ENCODE measurements at regions not wholly inside any gene's neighbourhood (a gene's known extent, or its start where the extent isn't known, plus 50 kb on each side); places are given as distances from the start of the nearest gene placed in this dataset.
A peak's percentile ranks its signal among the peaks of the same experiment; 100 is the strongest.

DNA sequence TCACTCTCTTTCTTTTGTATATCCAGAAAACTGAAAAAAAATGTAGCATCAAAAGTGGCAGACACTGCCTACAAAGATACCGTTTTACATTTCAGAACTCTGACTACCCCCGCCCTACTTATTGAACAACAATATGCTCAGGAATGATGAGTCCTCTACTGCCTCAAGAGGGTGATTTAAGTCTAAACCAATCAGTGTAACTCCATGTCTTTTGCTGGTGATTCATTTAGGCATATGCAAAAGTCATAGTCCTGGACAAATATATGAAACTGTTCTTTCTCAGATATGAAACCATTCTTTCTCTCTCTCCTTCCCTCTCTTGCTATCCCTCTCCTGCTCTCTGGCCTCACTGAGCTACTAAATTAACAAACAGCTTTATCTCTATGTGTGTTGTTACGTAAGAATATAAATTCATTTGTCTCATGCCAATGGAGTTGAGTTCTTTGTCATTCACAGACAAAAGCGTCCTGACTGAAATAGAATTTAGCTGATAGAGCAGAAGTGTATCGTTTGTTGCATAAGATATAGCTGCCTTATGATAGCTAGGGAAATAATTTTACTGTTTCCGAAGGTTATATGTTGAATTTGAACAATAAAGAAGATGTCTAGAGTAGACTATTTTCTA, 133.7 kb upstream of the OSTN start:
- no peak overlapping the region for H3K9ac ChIP-seq (ENCODE audit: low read depth in 1 of 2, low read length in 2 of 2)

DNA sequence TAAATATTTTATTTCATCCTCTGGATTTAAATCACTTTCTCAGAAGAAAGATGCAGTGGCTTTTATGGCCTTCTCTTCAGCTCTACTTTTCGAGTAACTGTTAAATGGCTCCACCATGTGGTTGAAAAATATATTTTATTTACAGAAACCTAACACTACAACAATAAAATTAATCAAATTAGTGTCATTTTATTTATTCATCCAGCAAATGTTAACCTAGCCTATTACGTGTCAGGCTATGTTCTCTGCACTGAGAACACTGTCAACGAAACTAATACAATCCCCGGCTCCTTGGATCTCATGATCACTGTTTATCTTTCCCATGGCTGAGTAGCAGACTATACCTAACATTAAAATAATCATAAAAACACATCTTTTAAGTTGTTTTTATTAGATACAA, 148.0 kb upstream of the OSTN start:
- Histone ChIP-seq H3K9me3 (ENCODE audit: control insufficient read depth in 4 of 4, low read length in 3 of 4) (peaks cover 0 to 3% (median 0%) of the 10 kb centered on the region in 4 donors), H3K27me3 (ENCODE audit: control insufficient read depth in 4 of 4, insufficient read depth in 4 of 4, low read length in 3 of 4) (no peaks in the 10 kb centered on the region), H3K4me1 (ENCODE audit: control insufficient read depth in 4 of 4, insufficient read depth in 4 of 4, low read length in 3 of 4) (peaks cover 0 to 2% (median 0%) of the 10 kb centered on the region in 4 donors), H3K9ac (ENCODE audit: low read depth in 1 of 2, low read length in 2 of 2) (no peak overlapping the region), H3K36me3 (ENCODE audit: control insufficient read depth in 4 of 4, insufficient read depth in 3 of 4, low read depth in 1 of 4, low read length in 3 of 4) (no peaks in the 10 kb centered on the region), H3K27ac (ENCODE audit: low read depth in 1 of 2, low read length in 2 of 2) (no peak overlapping the region), H3K4me3 (ENCODE audit: low read depth in 1 of 3, low read length in 3 of 3) (no peak overlapping the region)
- DNase-seq (ENCODE audit: low spot score), result no peak
- whole genome bisulfite sequencing, result 11% methylated on average over 4 of the region's 4 CpGs
- TF ChIP-seq HNF4A (conservative IDR thresholded peaks at IDR 0.05) (no peak), RAD21 (IDR thresholded peaks at IDR 0.05) (peak; percentile 86 to 88), RXRA (IDR thresholded peaks at IDR 0.05) (no peak)
- TF ChIP-seq, protein P1, sequence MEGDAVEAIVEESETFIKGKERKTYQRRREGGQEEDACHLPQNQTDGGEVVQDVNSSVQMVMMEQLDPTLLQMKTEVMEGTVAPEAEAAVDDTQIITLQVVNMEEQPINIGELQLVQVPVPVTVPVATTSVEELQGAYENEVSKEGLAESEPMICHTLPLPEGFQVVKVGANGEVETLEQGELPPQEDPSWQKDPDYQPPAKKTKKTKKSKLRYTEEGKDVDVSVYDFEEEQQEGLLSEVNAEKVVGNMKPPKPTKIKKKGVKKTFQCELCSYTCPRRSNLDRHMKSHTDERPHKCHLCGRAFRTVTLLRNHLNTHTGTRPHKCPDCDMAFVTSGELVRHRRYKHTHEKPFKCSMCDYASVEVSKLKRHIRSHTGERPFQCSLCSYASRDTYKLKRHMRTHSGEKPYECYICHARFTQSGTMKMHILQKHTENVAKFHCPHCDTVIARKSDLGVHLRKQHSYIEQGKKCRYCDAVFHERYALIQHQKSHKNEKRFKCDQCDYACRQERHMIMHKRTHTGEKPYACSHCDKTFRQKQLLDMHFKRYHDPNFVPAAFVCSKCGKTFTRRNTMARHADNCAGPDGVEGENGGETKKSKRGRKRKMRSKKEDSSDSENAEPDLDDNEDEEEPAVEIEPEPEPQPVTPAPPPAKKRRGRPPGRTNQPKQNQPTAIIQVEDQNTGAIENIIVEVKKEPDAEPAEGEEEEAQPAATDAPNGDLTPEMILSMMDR (IDR thresholded peaks at IDR 0.05; ENCODE audit: low read depth, low read length, missing input control), result peak; percentile 42
- TF ChIP-seq, protein P2, sequence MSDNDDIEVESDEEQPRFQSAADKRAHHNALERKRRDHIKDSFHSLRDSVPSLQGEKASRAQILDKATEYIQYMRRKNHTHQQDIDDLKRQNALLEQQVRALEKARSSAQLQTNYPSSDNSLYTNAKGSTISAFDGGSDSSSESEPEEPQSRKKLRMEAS (IDR thresholded peaks at IDR 0.05), result no peak

More for the DNA sequence above, 133.7 kb upstream of the OSTN start:
- Histone ChIP-seq H3K27me3 (ENCODE audit: control insufficient read depth in 4 of 4, insufficient read depth in 4 of 4, low read length in 3 of 4) (peaks cover 0 to 3% (median 0%) of the 10 kb centered on the region in 4 donors), H3K9me3 (ENCODE audit: control insufficient read depth in 4 of 4, low read length in 3 of 4) (no peaks in the 10 kb centered on the region), H3K27ac (ENCODE audit: low read depth in 1 of 2, low read length in 2 of 2) (no peak overlapping the region), H3K36me3 (ENCODE audit: control insufficient read depth in 4 of 4, insufficient read depth in 3 of 4, low read depth in 1 of 4, low read length in 3 of 4) (no peaks in the 10 kb centered on the region), H3K4me1 (ENCODE audit: control insufficient read depth in 4 of 4, insufficient read depth in 4 of 4, low read length in 3 of 4) (no peaks in the 10 kb centered on the region), H3K4me3 (ENCODE audit: low read depth in 1 of 3, low read length in 3 of 3) (no peak overlapping the region)
- TF ChIP-seq HNF4G (IDR thresholded peaks at IDR 0.05) (no peak), FOXA2 (IDR thresholded peaks at IDR 0.05) (no peak), TAF1 (conservative IDR thresholded peaks at IDR 0.05) (no peak), NR2F2 (IDR thresholded peaks at IDR 0.05) (no peak)
- TF ChIP-seq, protein P1 (IDR thresholded peaks at IDR 0.05; ENCODE audit: low read depth, low read length, missing input control), result no peak
- TF ChIP-seq, protein P3, sequence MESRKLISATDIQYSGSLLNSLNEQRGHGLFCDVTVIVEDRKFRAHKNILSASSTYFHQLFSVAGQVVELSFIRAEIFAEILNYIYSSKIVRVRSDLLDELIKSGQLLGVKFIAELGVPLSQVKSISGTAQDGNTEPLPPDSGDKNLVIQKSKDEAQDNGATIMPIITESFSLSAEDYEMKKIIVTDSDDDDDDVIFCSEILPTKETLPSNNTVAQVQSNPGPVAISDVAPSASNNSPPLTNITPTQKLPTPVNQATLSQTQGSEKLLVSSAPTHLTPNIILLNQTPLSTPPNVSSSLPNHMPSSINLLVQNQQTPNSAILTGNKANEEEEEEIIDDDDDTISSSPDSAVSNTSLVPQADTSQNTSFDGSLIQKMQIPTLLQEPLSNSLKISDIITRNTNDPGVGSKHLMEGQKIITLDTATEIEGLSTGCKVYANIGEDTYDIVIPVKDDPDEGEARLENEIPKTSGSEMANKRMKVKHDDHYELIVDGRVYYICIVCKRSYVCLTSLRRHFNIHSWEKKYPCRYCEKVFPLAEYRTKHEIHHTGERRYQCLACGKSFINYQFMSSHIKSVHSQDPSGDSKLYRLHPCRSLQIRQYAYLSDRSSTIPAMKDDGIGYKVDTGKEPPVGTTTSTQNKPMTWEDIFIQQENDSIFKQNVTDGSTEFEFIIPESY (IDR thresholded peaks at IDR 0.05), result no peak
- DNase-seq (ENCODE audit: low spot score), result no peak
- 88% methylated on average over 6 of the region's 6 CpGs for WGBS

DNA sequence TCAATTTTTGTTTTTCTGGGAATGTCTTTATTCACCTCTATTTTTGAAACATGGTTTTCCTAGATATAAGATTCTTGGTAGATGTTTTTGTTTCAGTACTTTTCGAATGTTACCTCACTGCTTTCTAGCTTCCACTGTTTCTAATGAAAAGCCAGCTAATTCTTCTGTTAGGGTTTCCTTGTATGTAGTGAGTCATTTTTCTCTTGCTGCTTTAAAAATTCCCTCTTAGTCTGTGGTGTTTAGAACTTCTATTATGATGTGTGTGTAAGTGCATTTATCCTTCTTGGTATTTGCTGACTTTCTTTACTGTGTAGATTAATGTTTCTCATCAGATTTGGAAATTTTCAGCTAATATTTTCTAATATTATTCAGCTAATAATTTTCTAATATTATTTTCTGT, 151.1 kb upstream of the OSTN start:
- Histone ChIP-seq H3K9ac (ENCODE audit: low read depth in 1 of 2, low read length in 2 of 2) (no peak overlapping the region), H3K9me3 (ENCODE audit: control insufficient read depth in 4 of 4, low read length in 3 of 4) (peaks cover 0 to 3% (median 0%) of the 10 kb centered on the region in 4 donors), H3K27me3 (ENCODE audit: control insufficient read depth in 4 of 4, insufficient read depth in 4 of 4, low read length in 3 of 4) (no peaks in the 10 kb centered on the region), H3K27ac (ENCODE audit: low read depth in 1 of 2, low read length in 2 of 2) (no peak overlapping the region), H3K36me3 (ENCODE audit: control insufficient read depth in 4 of 4, insufficient read depth in 3 of 4, low read depth in 1 of 4, low read length in 3 of 4) (no peaks in the 10 kb centered on the region), H3K4me1 (ENCODE audit: control insufficient read depth in 4 of 4, insufficient read depth in 4 of 4, low read length in 3 of 4) (peaks cover 0 to 2% (median 0%) of the 10 kb centered on the region in 4 donors), H3K4me3 (ENCODE audit: low read depth in 1 of 3, low read length in 3 of 3) (no peak overlapping the region)
- no peak for DNase-seq (ENCODE audit: low spot score)
- 85% methylated on average over 1 of the region's 1 CpG for WGBS
- TF ChIP-seq TAF1 (conservative IDR thresholded peaks at IDR 0.05), result no peak
- no peak for TF ChIP-seq HNF4G (IDR thresholded peaks at IDR 0.05)
